K562 (cell line): ENCODE measurements at regions not wholly inside any gene's neighbourhood (a gene's known extent, or its start where the extent isn't known, plus 50 kb on each side); places are given as distances from the start of the nearest gene placed in this dataset.

Experiments
- ARID1B ChIP-seq: fragments of 450-650 bp; IDR thresholded peaks from 2 replicates; pipeline ENCODE4 v1.6.1; 2016; ENCODE audit warnings: antibody characterized with exemption, mild to moderate bottlenecking, inconsistent platforms
- BDP1 ChIP-seq: IDR thresholded peaks from 3 replicates; pipeline ENCODE4 v1.6.1; 2011; ENCODE audit not compliant: insufficient read length, insufficient read depth
- CAMTA2 ChIP-seq: fragments of 250-450 bp; sonication (Bioruptor Pico); conservative IDR thresholded peaks from 2 replicates; pipeline ENCODE4 v1.5.1; 2022
- CBFA2T3 ChIP-seq: fragments of 450-650 bp; IDR thresholded peaks from 2 replicates; pipeline ENCODE4 v1.6.1; 2017
- CTCF ChIP-seq, 3 experiments: IDR thresholded peaks in 2 of 3; conservative IDR thresholded peaks in 1 of 3; 2 replicates each; pipeline ENCODE4 v1.5.1; 2011 to 2012; ENCODE audit warnings: low read length in 3 of 3, mild to moderate bottlenecking in 3 of 3, control low read depth in 2 of 3, improper control_type of control experiment in 1 of 3, inconsistent platforms in 1 of 3, low read depth in 1 of 3, mixed read lengths in 1 of 3, moderate library complexity in 1 of 3; ENCODE audit not compliant: insufficient read depth in 2 of 3
- MAX ChIP-seq: sonication (generic); formaldehyde crosslinking; IDR thresholded peaks from 2 replicates; pipeline ENCODE4 v1.9.0; 2022; ENCODE audit warnings: mild to moderate bottlenecking, missing genetic modification reagents
- PRMT5 ChIP-seq: sonication (generic); formaldehyde crosslinking; IDR thresholded peaks from 2 replicates; pipeline ENCODE4 v1.5.0; 2020; ENCODE audit warnings: missing genetic modification reagents
- SNAPC5 ChIP-seq: fragments of 250-450 bp; sonication (Bioruptor Pico); IDR thresholded peaks from 2 replicates; pipeline ENCODE4 v1.8.0; 2021; ENCODE audit warnings: moderate library complexity, mild to moderate bottlenecking, inconsistent platforms

- TF ChIP-seq BDP1 (no peak), CBFA2T3 (no peak), CTCF (IDR thresholded peaks at IDR 0.05 in 2 of 3, conservative IDR thresholded peaks at IDR 0.05 in 1 of 3; ENCODE audit: insufficient read depth in 2 of 3, low read depth in 1 of 3, low read length in 3 of 3) (no peak), MAX (CRISPR knock-in tag) (no peak), SNAPC5 (CRISPR knock-in tag) (no peak), CAMTA2 (no peak), PRMT5 (CRISPR knock-in tag) (no peak), ARID1B (no peak)
Observed at GRCh38 chr6:146999766-147000165, 204.5 kb upstream of the STXBP5 start.
